Neuron (in vitro differentiated cells): ENCODE measurements at regions not wholly inside any gene's neighbourhood (a gene's known extent, or its start where the extent isn't known, plus 50 kb on each side); places are given as distances from the start of the nearest gene placed in this dataset.
"Not testable (repeated sequence)": the region's sequence is repeated elsewhere in the genome, so short reads cannot be mapped to it uniquely, and the experiment has no call there.

Experiments used
- H2AFZ ChIP-seq: one replicate; pipeline ENCODE4 v1.6.1; 2013; ENCODE audit warnings: low read depth, mild to moderate bottlenecking, inconsistent platforms, low read length, moderate library complexity
- H3K27me3 ChIP-seq: one replicate; pipeline ENCODE4 v1.6.1; 2013; ENCODE audit warnings: low read length; ENCODE audit not compliant: insufficient read depth
- H3K36me3 ChIP-seq: one replicate; pipeline ENCODE4 v1.6.1; 2013; ENCODE audit warnings: low read length; ENCODE audit not compliant: insufficient read depth
- H3K4me1 ChIP-seq: one replicate; pipeline ENCODE4 v1.6.1; 2013; ENCODE audit warnings: low read length; ENCODE audit not compliant: insufficient read depth
- H3K4me3 ChIP-seq: 2 replicates; pipeline ENCODE4 v1.5.1; 2013; ENCODE audit warnings: mild to moderate bottlenecking, low read length, moderate library complexity
- H3K9me3 ChIP-seq: one replicate; pipeline ENCODE4 v1.6.1; 2013; ENCODE audit warnings: low read length

DNA sequence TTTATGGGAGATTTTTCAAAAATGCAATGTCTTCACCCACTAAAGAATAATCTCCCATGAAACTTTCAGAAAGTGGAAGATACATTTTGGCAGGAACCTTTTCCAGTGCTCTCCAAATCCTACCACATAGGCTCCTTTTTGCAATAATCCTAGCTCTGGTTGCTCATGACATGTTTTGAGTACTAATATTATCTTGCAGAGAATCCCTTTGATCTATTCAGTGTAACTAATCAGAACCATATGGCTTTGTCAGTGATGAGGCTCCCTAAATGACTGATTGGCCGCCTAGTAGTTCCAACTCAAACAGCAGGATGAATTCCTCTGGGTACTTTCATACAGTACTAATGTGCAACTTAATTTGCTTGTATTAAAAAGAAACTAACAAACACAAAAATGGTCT is 544.0 kb upstream of the FAM98A start:
- no peaks in the 10 kb centered on the region for H3K9me3 ChIP-seq
- no peaks in the 10 kb centered on the region for H3K27me3 ChIP-seq
- no peak overlapping the region for H3K4me3 ChIP-seq
- H3K36me3 ChIP-seq: no peaks in the 10 kb centered on the region
- H2AFZ ChIP-seq: no peak overlapping the region
- H3K4me1 ChIP-seq: no peaks in the 10 kb centered on the region

DNA sequence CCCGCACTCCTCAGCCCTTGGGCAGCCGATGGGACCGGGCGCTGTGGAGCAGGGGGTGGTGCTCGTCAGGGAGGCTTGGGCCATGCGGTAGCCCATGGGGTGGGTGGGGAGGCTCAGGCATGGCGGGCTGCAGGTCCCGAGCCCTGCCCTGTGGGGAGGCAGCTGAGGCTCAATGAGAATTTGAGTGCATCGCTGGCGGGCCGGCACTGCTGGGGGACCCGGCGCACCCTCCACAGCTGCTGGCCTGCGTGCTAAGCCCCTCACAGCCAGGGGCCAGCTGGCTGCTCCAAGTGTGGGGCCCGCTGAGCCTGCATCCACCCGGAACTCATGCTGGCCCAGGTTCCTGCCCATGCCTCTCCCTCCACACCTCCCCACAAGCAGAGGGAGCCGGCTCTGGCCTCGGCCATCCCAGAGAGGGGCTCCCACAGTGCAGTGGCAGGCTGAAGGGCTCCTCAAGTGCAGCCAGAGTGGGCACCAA is 543.5 kb upstream of the FAM98A start:
- H3K9me3 ChIP-seq, H3K4me3 ChIP-seq, H3K36me3 ChIP-seq, H3K4me1 ChIP-seq, H2AFZ ChIP-seq, H3K27me3 ChIP-seq: not testable (repeated sequence)

DNA sequence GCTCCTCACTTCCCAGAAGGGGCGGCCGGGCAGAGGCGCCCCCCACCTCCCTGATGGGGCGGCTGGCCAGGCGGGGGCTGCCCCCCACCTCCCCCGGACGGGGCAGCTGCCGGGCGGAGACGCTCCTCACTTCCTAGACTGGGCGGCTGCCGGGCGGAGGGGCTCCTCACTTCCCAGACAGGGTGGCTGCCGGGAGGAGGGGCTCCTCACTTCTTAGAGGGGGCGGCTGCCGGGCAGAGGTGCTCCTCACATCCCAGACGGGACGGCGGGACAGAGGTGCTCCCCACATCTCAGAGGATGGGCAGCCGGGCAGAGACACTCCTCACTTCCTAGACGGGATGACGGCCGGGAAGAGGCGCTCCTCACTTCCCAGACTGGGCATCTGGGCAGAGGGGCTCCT is 534.0 kb upstream of the FAM98A start:
- not testable (repeated sequence) for H3K36me3 ChIP-seq, H3K4me3 ChIP-seq, H3K27me3 ChIP-seq, H2AFZ ChIP-seq, H3K4me1 ChIP-seq, H3K9me3 ChIP-seq

DNA sequence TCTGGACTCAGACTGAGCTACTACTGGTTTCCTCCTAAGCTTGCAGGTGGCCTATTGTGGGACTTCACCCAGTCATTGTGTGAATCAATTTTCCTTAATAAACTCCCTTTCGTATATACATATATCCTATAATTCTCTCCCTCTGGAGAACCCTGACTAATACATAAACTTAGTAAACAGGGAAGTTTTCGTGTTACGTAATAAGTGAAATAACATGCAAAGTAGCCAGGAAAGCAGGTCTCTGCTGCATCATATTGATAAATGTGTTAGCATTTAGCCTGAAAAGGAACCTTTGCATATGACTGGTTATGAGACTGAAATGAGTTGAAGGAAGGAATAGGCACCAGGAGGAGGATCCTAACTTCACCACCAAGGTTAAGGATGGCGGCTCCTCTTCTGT is 527.2 kb upstream of the FAM98A start:
- Histone ChIP-seq H3K4me3 (no peak overlapping the region), H3K4me1 (no peaks in the 10 kb centered on the region), H3K36me3 (no peaks in the 10 kb centered on the region), H2AFZ (no peak overlapping the region), H3K27me3 (no peaks in the 10 kb centered on the region), H3K9me3 (no peaks in the 10 kb centered on the region)

DNA sequence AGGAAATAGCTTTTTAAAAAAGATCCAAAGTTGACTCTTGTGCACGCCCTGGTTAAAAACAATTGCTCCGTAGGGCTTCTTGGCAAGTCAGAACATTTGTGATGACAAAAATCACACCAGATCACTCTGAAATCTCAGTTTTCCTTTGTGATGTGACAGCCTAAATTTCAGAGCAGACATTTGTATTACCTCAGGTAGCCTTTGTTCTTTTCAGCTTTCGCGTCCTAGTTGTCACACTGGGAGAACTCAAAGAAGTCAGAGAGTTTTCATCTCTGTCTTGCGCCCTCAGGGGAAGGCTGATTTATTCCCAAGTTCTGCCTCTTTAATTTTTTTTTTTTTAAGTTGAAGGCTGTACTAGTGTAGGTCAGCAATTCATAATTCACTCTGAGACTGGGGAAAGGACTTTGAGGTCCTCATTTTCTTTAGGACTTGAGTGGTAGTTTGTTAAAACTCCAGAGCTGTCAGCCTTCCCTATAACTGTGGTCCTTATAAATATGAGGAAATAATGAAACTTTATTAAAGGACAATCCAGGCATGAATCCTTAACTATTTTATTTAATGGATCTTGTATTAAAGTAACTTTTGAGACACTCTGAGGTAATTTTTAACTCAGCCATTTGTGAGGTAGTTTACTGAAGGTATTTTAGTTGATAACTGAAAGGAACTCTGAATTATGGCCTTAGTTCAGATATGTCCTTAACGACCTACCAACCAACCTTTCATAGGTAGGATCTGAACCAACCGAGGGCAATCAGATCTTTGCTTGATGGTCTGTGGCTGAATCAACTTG is 525.1 kb upstream of the FAM98A start:
- no peak overlapping the region for H2AFZ ChIP-seq
- no peaks in the 10 kb centered on the region for H3K4me1 ChIP-seq

DNA sequence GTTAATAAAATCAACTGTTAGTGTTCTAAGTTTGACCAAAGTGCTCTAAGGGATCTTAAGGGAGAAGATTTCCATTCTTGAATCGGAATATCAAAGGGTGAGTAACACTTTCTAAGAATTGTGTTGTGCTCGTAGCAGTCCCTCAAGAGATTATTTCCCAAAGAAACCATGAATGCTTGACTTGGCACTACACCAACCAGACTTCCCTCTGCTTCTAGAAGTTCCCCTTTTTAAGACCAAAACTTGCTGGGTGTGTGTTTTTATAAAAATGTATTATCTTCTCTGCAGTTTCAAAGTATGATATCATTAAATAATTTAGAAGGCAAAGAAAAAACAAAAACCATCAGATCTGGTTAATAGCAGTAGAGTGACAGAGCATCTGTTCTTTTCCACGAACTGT is 522.0 kb upstream of the FAM98A start:
- no peak overlapping the region for H2AFZ ChIP-seq
- H3K27me3 ChIP-seq: no peaks in the 10 kb centered on the region
- no peaks in the 10 kb centered on the region for H3K4me1 ChIP-seq
- no peak overlapping the region for H3K4me3 ChIP-seq
- H3K9me3 ChIP-seq: no peaks in the 10 kb centered on the region
- no peaks in the 10 kb centered on the region for H3K36me3 ChIP-seq

More for the DNA sequence above, 525.1 kb upstream of the FAM98A start:
- no peaks in the 10 kb centered on the region for H3K36me3 ChIP-seq
- no peaks in the 10 kb centered on the region for H3K27me3 ChIP-seq
- H3K9me3 ChIP-seq: no peaks in the 10 kb centered on the region
- H3K4me3 ChIP-seq: no peak overlapping the region

DNA sequence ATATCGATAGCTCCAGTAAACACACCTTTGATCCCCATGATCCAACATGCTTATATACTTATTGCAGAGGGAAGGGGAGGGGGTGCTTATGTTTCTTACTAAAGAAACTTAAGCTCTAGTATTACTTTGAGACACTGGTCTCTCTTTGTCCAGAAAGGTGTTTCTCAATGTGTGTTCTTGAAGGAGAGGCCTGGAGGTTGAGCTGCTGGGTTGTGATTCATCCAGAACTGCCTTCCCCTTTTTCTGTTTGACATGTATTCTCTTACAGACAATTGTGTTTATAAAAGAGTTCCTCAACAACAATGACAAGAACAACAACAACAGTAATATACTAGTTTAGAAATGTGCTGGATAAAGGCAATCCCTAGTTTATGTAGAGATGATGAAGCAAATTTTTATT is 516.0 kb upstream of the FAM98A start:
- Histone ChIP-seq H3K4me3 (no peak overlapping the region), H3K36me3 (no peaks in the 10 kb centered on the region), H3K27me3 (no peaks in the 10 kb centered on the region)

DNA sequence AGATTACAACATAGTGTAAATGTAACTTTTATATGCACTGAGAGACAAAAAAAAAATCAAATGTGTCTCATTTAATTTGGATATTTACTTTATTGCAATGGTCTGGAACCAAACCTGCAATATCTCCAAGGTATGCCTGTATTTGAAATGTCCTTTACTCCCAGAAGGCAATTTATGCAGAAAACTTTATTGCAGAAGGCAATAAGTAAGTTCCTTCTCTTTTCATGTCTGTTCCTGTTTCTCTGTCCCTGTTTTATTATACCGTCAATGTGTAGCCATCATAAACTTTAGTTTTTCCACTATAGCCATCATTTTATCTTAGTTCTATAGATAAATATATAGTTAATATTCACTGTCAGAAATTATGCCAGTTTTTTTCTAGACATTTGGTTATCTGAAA is 513.1 kb upstream of the FAM98A start:
- Histone ChIP-seq H3K4me1 (no peaks in the 10 kb centered on the region), H3K9me3 (no peaks in the 10 kb centered on the region), H3K27me3 (no peaks in the 10 kb centered on the region), H3K36me3 (no peaks in the 10 kb centered on the region), H2AFZ (no peak overlapping the region), H3K4me3 (no peak overlapping the region)

More for the DNA sequence above, 516.0 kb upstream of the FAM98A start:
- H3K9me3 ChIP-seq: no peaks in the 10 kb centered on the region
- no peaks in the 10 kb centered on the region for H3K4me1 ChIP-seq
- H2AFZ ChIP-seq: no peak overlapping the region

DNA sequence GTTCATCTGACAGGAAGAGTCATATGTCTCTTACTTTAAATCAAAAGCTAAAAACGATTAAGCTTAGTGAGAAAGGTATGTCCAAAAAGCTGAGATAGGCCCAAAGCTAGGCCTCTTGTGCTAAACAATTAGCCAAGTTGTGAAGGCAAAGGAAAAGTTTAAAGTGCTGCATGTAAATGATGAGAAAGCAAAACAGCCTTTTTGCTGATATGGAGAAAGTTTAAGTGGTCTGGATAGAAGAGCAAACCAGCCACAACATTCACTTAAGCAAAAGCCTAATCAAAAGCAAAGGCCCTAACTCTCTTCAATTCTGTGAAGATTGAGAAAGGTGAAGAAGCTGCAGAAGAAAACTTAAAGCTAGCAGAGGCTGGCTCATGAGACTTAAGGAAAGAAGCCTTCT is 511.3 kb upstream of the FAM98A start:
- Histone ChIP-seq H3K36me3 (no peaks in the 10 kb centered on the region), H3K27me3 (no peaks in the 10 kb centered on the region), H2AFZ (no peak overlapping the region), H3K4me1 (no peaks in the 10 kb centered on the region), H3K9me3 (no peaks in the 10 kb centered on the region), H3K4me3 (no peak overlapping the region)

DNA sequence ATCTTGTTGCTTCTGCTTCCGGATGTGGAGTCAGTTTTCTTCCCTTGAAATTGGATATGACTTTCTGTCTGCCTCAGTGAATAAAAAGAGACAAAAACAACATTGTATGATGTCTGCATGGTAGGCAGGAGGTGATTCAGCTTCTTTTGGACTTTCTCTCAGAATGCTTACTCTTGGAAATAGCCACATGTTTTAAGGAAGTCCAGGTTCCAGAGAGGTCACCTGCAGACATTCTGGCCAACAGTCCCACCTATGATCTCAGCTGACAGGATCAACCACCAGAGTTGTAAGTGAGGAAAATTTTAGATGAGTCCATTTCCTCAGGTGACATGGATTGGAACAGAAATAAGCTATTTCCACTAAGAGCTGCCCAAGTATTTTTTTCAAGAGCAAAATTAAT is 508.7 kb upstream of the FAM98A start:
- Histone ChIP-seq H3K27me3 (no peaks in the 10 kb centered on the region), H3K4me3 (no peak overlapping the region), H2AFZ (no peak overlapping the region), H3K4me1 (no peaks in the 10 kb centered on the region), H3K9me3 (no peaks in the 10 kb centered on the region), H3K36me3 (no peaks in the 10 kb centered on the region)

DNA sequence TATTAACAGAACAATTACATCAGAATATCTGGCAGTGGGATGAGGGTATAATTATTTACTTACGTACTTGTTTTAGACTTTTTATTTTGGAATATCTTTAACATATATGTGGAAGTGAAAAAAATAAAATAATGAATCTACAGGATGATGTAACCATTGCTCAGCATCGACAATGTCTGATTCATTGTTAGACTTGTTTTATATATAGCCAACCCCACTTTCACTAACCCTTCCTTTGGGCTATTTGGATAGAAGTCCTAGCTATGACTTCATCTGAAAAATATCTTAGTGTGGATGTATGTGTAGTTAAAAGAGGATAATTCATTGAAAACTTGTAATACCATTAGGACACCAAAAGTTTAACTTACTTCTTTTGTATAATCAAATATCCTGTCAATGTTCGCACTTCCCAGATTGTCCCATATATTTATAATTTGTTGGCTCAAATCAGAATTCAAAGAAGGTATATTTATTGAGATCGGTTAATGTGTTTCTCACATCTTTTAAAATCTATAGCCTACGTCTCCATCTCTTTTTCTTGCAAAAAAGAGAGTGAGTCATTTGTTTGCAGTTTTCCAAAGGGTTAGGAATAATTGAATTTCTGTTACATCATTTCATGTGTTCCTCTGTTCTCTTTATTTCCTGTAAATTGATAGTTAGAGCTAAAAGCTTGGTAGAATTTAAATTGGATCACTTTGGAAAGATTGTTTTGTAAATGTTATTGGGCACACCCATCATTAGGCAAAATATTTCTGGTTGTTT is 506.1 kb upstream of the FAM98A start:
- H3K9me3 ChIP-seq: no peaks in the 10 kb centered on the region
- H3K27me3 ChIP-seq: no peaks in the 10 kb centered on the region
- no peaks in the 10 kb centered on the region for H3K36me3 ChIP-seq
- H3K4me1 ChIP-seq: no peaks in the 10 kb centered on the region
- H2AFZ ChIP-seq: no peak overlapping the region
- H3K4me3 ChIP-seq: no peak overlapping the region

DNA sequence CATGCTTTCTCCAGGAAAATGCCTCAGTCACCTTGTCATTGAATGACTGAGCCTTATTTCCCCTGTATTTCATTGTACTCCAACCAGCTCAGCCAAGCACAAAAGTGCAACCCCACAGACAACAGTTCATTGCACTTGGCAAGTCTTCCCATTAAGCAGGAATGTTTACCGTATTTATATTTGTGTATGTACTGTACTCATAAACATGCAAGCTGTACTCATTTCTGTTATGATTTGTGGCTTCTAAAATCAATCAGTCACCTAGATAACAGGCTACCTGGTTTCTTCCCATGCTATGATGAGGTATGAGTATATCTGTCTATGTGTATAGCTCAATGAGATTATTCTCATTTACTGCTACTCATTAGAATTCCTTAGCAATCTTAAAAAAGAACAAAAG is 505.5 kb upstream of the FAM98A start:
- H3K9me3 ChIP-seq: no peaks in the 10 kb centered on the region
- no peak overlapping the region for H3K4me3 ChIP-seq
- no peak overlapping the region for H2AFZ ChIP-seq
- no peaks in the 10 kb centered on the region for H3K27me3 ChIP-seq
- H3K36me3 ChIP-seq: no peaks in the 10 kb centered on the region
- no peaks in the 10 kb centered on the region for H3K4me1 ChIP-seq

DNA sequence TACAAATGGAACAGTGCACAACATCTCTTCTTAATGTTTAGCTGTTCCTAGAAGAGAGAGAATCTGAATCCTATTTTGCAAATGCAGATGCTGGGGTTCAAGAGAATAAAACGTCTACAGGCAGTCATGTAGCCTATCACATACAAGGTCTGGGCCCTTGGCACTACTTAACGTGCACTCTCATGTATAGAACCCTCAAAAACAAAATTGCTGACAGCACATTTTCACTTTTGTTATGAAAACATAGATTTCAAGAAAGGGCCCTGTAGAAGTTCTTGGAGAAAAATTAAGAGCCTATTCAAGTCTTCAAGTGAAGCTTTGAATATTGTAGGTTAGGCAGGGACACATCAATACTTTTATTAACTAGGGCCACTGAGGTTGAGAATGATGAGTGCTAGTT is 504.3 kb upstream of the FAM98A start:
- Histone ChIP-seq H3K4me3 (no peak overlapping the region), H3K9me3 (no peaks in the 10 kb centered on the region), H2AFZ (no peak overlapping the region), H3K27me3 (no peaks in the 10 kb centered on the region), H3K4me1 (no peaks in the 10 kb centered on the region), H3K36me3 (no peaks in the 10 kb centered on the region)
